ENCODE measurements at regions not wholly inside any gene's neighbourhood (a gene's known extent, or its start where the extent isn't known, plus 50 kb on each side); places are given as distances from the start of the nearest gene placed in this dataset.

- Mint-ChIP-seq H3K36me3 (no peaks in the 10 kb centered on the region), H3K27ac (no peak overlapping the region), H3K4me3 (no peak overlapping the region), H3K4me1 (no peaks in the 10 kb centered on the region), H3K9me3 (peaks cover 0 to 3% (median 0%) of the 10 kb centered on the region in 7 donors), H3K27me3 (ENCODE audit: low read depth in 3 of 3) (peaks cover 0 to 2% (median 0%) of the 10 kb centered on the region in 3 donors)
- no peak for TF ChIP-seq CTCF (IDR thresholded peaks at IDR 0.05)
- H4K20me1 ChIP-seq (ENCODE audit: insufficient read depth, low read length) = no peaks in the 10 kb centered on the region
- no peak overlapping the region for H3K9ac ChIP-seq (ENCODE audit: insufficient read depth, low read length, poor library complexity, severe bottlenecking)
- H3K27ac ChIP-seq (ENCODE audit: low read depth in 1 of 2, low read length in 2 of 2) = no peak overlapping the region
- no peaks in the 10 kb centered on the region for H3K4me1 ChIP-seq (ENCODE audit: control insufficient read depth in 1 of 2, insufficient read depth in 2 of 2, low read length in 2 of 2)
- no peaks in the 10 kb centered on the region for H3K36me3 ChIP-seq (replicated peaks in 1 of 2; ENCODE audit: control insufficient read depth in 1 of 2, insufficient read depth in 2 of 2, low read length in 2 of 2)
- peaks cover 0 to 2% of the 10 kb centered on the region in 2 donors for H3K27me3 ChIP-seq (ENCODE audit: control insufficient read depth in 2 of 2, insufficient read depth in 2 of 2, low read length in 2 of 2)
- DNase-seq = no peak
- H2AFZ ChIP-seq (ENCODE audit: insufficient read depth, low read depth, low read length, poor library complexity, severe bottlenecking) = no peak overlapping the region
- no peaks in the 10 kb centered on the region for H3K79me2 ChIP-seq (ENCODE audit: insufficient read depth, low read length)
- no CpG with 5 or more reads among the region's 2 CpGs for WGBS (ENCODE audit: insufficient coverage)
- no peaks in the 10 kb centered on the region for H3K9me3 ChIP-seq (replicated peaks in 1 of 2; ENCODE audit: control insufficient read depth in 1 of 2, insufficient read depth in 1 of 2, low read length in 2 of 2)
- no peak overlapping the region for H3K4me2 ChIP-seq (replicated peaks; ENCODE audit: extremely low read depth, low read length, poor library complexity, severe bottlenecking)
- H3K4me3 ChIP-seq (replicated peaks in 1 of 3; ENCODE audit: low read depth in 2 of 3, low read length in 3 of 3) = no peak overlapping the region
- intact Hi-C loops (cut with micrococcal nuclease) = no loop called here
Measured at GRCh38 chr2:104668631-104669030, 185.3 kb upstream of the POU3F3 start.

GRCh38 chr2:104673225-104673624, 180.7 kb upstream of the POU3F3 start:
- no peaks in the 10 kb centered on the region for H3K79me2 ChIP-seq (ENCODE audit: insufficient read depth, low read length)
- intact Hi-C loops (cut with micrococcal nuclease) = no loop called here
- Mint-ChIP-seq H3K27me3 (ENCODE audit: low read depth in 3 of 3) (peaks cover 0 to 2% (median 0%) of the 10 kb centered on the region in 3 donors), H3K4me3 (no peak overlapping the region), H3K4me1 (peaks cover 4% of the 10 kb centered on the region), H3K9me3 (peaks cover 0 to 3% (median 0%) of the 10 kb centered on the region in 7 donors), H3K27ac (no peak overlapping the region), H3K36me3 (no peaks in the 10 kb centered on the region)
- WGBS (ENCODE audit: insufficient coverage) = 70% methylated on average over 6 of the region's 6 CpGs
- DNase-seq = no peak
- TF ChIP-seq CTCF (IDR thresholded peaks at IDR 0.05) = no peak
- no peaks in the 10 kb centered on the region for H3K36me3 ChIP-seq (replicated peaks in 1 of 2; ENCODE audit: control insufficient read depth in 1 of 2, insufficient read depth in 2 of 2, low read length in 2 of 2)
- H3K27ac ChIP-seq (ENCODE audit: low read depth in 1 of 2, low read length in 2 of 2) = no peak overlapping the region
- no peak overlapping the region for H3K4me2 ChIP-seq (replicated peaks; ENCODE audit: extremely low read depth, low read length, poor library complexity, severe bottlenecking)
- H3K4me3 ChIP-seq (replicated peaks in 1 of 3; ENCODE audit: low read depth in 2 of 3, low read length in 3 of 3) = no peak overlapping the region
- no peaks in the 10 kb centered on the region for H3K9me3 ChIP-seq (replicated peaks in 1 of 2; ENCODE audit: control insufficient read depth in 1 of 2, insufficient read depth in 1 of 2, low read length in 2 of 2)
- no peaks in the 10 kb centered on the region for H3K4me1 ChIP-seq (ENCODE audit: control insufficient read depth in 1 of 2, insufficient read depth in 2 of 2, low read length in 2 of 2)
- no peaks in the 10 kb centered on the region for H4K20me1 ChIP-seq (ENCODE audit: insufficient read depth, low read length)
- H3K9ac ChIP-seq (ENCODE audit: insufficient read depth, low read length, poor library complexity, severe bottlenecking) = no peak overlapping the region
- peaks cover 0 to 1% of the 10 kb centered on the region in 2 donors for H3K27me3 ChIP-seq (ENCODE audit: control insufficient read depth in 2 of 2, insufficient read depth in 2 of 2, low read length in 2 of 2)
- H2AFZ ChIP-seq (ENCODE audit: insufficient read depth, low read depth, low read length, poor library complexity, severe bottlenecking) = no peak overlapping the region
